Fibroblast of pulmonary artery (primary cell): ENCODE measurements at regions not wholly inside any gene's neighbourhood (a gene's known extent, or its start where the extent isn't known, plus 50 kb on each side); places are given as distances from the start of the nearest gene placed in this dataset.

Source experiments
- DNase-seq: peaks from one replicate; pipeline ENCODE4 v3.0.0-alpha.2; 2010; ENCODE audit warnings: low read depth
- H3K4me3 ChIP-seq: replicated peaks from 2 replicates; pipeline ENCODE4 v1.5.1; 2011; ENCODE audit warnings: low read depth, mild to moderate bottlenecking, control low read depth, low read length, moderate library complexity
- TF ChIP-seq, protein P1 (sequence below): IDR thresholded peaks from 2 replicates; pipeline ENCODE4 v1.5.1; 2011; ENCODE audit warnings: mild to moderate bottlenecking, control low read depth, low read length, inconsistent platforms; ENCODE audit errors: missing control alignments

DNA sequence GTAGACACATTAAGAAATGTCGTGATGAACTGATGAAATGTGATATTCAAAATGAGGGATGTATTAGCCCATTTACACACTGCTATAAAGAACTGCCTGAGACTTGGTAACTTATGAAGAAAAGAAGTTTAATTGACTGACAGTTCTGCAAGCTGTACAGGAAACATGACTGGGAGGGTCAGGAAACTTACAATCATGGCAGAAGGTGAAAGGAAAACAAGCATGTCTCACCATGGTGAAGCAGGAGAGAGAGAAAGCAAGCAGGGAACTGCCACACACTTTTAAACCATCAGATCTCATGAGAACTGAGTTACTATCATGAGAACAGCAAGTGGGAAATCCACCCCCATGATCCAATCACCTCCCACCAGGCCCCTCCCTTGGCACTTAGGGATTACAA lies 1010.8 kb upstream of the CELF4 start:
- no peak overlapping the region for H3K4me3 ChIP-seq
- TF ChIP-seq, protein P1, sequence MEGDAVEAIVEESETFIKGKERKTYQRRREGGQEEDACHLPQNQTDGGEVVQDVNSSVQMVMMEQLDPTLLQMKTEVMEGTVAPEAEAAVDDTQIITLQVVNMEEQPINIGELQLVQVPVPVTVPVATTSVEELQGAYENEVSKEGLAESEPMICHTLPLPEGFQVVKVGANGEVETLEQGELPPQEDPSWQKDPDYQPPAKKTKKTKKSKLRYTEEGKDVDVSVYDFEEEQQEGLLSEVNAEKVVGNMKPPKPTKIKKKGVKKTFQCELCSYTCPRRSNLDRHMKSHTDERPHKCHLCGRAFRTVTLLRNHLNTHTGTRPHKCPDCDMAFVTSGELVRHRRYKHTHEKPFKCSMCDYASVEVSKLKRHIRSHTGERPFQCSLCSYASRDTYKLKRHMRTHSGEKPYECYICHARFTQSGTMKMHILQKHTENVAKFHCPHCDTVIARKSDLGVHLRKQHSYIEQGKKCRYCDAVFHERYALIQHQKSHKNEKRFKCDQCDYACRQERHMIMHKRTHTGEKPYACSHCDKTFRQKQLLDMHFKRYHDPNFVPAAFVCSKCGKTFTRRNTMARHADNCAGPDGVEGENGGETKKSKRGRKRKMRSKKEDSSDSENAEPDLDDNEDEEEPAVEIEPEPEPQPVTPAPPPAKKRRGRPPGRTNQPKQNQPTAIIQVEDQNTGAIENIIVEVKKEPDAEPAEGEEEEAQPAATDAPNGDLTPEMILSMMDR = no peak
- no peak for DNase-seq

DNA sequence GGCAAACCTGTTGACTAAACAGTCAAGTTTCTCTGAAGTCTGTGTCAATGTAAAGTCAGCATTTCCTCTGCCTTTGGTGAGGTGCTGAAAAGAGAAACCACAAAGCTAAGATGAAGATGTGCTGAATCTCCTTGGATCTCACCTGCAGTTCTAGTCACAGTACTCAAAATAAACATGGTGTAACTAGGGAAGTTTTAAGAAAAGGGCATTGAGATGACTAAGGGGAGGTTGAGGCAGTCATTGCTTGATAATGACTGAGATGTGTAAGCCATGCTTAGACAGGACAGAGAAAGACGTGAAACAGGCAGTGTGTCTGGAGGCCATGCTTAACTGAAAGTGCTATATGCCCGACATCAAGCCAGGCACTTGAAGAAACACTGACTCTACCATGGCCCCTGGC lies 1010.0 kb upstream of the CELF4 start:
- TF ChIP-seq, protein P1 = no peak
- no peak overlapping the region for H3K4me3 ChIP-seq
- no peak for DNase-seq

DNA sequence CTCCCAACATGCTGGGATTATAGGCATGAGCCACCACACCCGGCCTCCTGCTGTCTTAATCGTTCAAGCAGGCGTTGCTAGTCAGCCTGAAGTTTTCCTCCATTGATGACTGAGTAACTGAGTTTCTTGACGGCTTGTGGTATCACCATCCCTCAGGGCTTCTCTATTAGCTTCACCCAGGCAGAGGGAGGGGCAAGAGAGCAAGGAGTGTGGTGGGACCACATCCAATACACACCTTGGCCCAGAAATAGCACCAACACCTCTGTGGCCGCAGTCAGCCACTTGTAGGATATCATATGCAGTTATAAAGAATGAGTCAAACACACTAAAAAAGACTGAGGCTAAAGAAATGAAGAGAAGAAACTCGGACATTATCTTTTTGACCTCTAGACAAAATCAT lies 1009.4 kb upstream of the CELF4 start:
- no peak overlapping the region for H3K4me3 ChIP-seq
- DNase-seq = no peak
- TF ChIP-seq, protein P1 = no peak

DNA sequence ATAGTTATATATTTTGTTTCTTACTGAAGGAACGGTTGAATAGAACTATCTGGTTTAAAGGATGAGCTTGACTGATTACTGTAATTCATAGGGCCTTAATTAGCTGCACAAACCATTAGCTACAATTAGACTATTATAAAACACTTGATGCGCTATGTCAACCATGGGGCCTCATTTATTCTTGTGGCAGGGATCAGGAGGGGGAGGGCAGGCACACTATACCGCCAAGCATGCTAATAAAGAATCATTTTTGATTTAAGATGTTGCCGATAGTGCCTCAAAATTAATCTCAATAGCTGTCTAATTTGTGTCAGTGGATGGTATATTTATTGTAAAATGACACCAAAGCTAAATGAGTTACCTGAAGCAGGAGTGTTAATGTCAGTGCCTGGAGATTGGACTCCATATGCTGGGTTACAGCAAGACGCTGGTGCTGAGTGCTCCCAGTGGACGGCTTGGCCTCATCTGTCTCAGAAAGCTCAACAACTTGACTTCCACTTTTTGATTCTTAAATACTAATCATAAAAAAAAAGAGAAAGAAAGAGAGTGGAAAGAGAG lies 1007.0 kb upstream of the CELF4 start:
- TF ChIP-seq, protein P1 = no peak
- DNase-seq = no peak
- no peak overlapping the region for H3K4me3 ChIP-seq

DNA sequence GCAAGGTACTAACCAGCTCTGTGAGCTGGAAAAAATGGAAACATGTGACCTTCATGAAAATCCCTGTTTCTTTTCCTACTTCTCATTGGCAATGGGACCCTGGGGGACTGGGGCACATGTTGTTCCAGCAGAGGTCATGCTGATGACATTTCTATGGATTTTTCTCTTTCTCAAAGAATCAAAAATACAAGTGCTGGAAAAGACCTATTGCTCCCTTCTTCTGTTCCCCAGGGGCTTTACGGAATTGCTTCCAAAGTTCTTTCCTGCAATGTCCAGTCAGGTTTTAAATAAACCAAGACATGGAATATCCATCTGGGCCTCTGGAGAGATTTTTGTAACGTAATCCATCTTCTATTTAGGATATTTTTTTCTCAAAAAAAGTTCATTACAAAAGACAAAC lies 1006.1 kb upstream of the CELF4 start:
- H3K4me3 ChIP-seq = no peak overlapping the region
- no peak for DNase-seq
- TF ChIP-seq, protein P1 = no peak

DNA sequence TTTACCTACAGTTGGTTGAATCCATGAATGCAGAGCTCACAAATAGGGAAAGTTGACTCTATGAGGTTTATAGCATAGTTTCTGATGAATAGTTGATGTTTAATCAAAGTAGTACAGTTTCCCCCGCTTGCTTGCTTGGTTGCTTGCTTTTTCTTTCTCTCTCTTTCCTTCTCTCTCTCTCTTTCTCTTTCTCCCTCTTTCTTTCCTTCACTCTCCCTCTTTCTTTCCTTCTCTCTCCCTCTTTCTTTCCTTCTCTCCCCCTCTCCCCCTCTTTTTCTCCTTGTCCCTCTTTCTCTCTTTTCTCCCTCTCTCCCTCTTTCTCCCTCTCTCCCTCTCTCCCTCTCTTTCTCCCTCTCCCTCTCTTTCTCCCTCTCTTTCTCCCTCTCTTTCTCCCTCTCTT lies 999.9 kb upstream of the CELF4 start:
- no peak for DNase-seq
- TF ChIP-seq, protein P1 = no peak
- H3K4me3 ChIP-seq = no peak overlapping the region

DNA sequence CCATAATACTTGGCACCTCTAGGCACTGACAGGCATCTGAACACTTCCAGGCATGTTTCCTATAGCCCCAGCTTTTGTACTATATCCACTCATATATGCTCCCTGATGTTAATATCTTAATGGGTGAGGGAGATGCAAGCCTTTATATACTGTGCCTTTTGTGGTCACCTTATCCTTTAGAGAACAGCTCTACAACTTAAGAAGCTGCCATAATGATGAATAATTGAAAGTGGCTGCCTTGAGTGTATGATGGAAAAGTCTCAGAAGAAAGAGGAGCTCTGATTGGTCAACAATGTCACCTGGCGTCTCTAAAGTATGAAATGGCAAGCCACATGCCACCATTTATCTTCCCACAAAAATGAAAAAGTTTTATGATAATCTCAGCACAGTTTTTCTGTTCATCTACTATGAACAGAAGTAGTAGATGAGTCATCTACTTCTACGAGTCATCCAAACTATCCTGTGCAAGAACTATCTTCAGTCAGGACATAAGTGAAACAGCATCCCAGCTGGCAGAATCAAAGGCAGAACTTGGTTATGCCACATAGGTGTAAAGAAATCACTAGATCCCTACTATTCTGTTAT lies 997.9 kb upstream of the CELF4 start:
- TF ChIP-seq, protein P1 = no peak
- no peak for DNase-seq
- no peak overlapping the region for H3K4me3 ChIP-seq
